ENCODE measurements at regions not wholly inside any gene's neighbourhood (a gene's known extent, or its start where the extent isn't known, plus 50 kb on each side); places are given as distances from the start of the nearest gene placed in this dataset.

DNA sequence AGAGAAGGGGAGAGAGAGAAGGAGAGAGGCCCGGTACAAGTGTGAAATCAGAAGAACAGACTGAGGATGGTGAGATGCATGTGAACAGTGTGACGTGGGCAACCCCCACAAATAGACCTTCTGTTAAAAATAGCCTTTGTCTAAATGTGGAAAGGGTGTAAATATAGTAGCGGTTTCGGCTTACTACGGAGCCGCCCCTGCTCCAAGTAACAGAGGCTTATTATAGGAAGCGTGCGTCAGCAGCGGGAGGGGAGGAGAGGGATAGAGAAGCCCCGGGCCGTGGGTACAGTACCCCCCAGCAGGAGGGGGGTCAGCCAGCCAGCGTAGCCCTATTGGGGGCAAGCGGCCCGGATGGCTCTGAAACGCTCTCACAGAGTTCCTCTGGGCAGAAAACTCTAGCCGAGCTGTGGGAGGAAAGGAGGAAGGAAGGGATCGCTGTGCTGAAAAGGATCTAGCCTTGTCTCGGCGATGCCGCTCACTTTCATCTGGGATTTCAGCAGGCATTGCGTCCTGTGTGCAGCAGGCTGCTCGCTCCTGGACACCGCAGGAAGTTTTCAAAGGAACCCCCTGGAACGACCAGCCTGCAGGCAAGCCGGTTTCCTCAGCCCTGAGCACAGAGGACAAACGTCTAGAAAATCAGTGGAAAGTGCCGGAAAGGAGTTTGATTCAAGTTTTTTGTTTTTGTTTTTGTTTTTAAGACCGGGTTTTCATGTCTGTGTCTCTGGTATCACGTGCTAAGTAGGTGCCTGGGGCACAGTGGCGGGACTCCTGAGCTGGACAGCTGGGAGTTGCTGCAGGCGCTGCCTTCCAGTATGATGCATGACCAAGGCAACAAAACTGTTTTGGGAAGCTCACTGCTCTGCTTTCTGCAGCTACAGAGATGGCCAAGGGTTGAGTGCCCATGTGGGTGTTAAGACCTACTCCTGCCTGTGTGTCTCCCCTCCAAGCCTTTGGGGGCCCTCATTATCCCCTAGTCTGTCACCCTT is 146.6 kb downstream of the SEC61B start:
- no peak for TF ChIP-seq CTCF (IDR thresholded peaks at IDR 0.05)
- H4K20me1 ChIP-seq (ENCODE audit: insufficient read depth, low read length) = no peaks in the 10 kb centered on the region
- H3K4me3 ChIP-seq (replicated peaks in 1 of 3; ENCODE audit: low read depth in 2 of 3, low read length in 3 of 3) = peak overlapping the region; percentile 21 to 62 (median 26)
- peak overlapping the region; percentile 61 for H3K9ac ChIP-seq (ENCODE audit: insufficient read depth, low read length, poor library complexity, severe bottlenecking)
- H3K27ac ChIP-seq (ENCODE audit: low read depth in 1 of 2, low read length in 2 of 2) = no peak overlapping the region
- H3K79me2 ChIP-seq (ENCODE audit: insufficient read depth, low read length) = no peaks in the 10 kb centered on the region
- WGBS (ENCODE audit: insufficient coverage) = 7% methylated on average over 28 of the region's 31 CpGs
- no peaks in the 10 kb centered on the region for H3K9me3 ChIP-seq (replicated peaks in 1 of 2; ENCODE audit: control insufficient read depth in 1 of 2, insufficient read depth in 1 of 2, low read length in 2 of 2)
- H3K36me3 ChIP-seq (replicated peaks in 1 of 2; ENCODE audit: control insufficient read depth in 1 of 2, insufficient read depth in 2 of 2, low read length in 2 of 2) = no peaks in the 10 kb centered on the region
- H3K4me1 Mint-ChIP-seq = peaks cover 17% of the 10 kb centered on the region
- intact Hi-C loops (cut with micrococcal nuclease) = no loop called here
- DNase-seq = peak; percentile 15 to 25 (median 24)
- H3K27me3 ChIP-seq (ENCODE audit: control insufficient read depth in 2 of 2, insufficient read depth in 2 of 2, low read length in 2 of 2) = peaks cover 0 to 5% of the 10 kb centered on the region in 2 donors
- peaks cover 6 to 12% of the 10 kb centered on the region in 2 donors for H3K4me1 ChIP-seq (ENCODE audit: control insufficient read depth in 1 of 2, insufficient read depth in 2 of 2, low read length in 2 of 2)
- peaks cover 0 to 1% (median 0%) of the 10 kb centered on the region in 7 donors for H3K9me3 Mint-ChIP-seq
- H3K36me3 Mint-ChIP-seq = no peaks in the 10 kb centered on the region
- H3K4me3 Mint-ChIP-seq = peak overlapping the region; percentile 74 to 94
- peak overlapping the region in 1 of 7 donors; percentile 69 for H3K27ac Mint-ChIP-seq
- H2AFZ ChIP-seq (ENCODE audit: insufficient read depth, low read depth, low read length, poor library complexity, severe bottlenecking) = peak overlapping the region; percentile 71
- H3K27me3 Mint-ChIP-seq (ENCODE audit: low read depth in 3 of 3) = peaks cover 11 to 22% (median 16%) of the 10 kb centered on the region in 3 donors
- H3K4me2 ChIP-seq (replicated peaks; ENCODE audit: extremely low read depth, low read length, poor library complexity, severe bottlenecking) = peak overlapping the region; percentile 73

- Histone ChIP-seq H3K9me3 (replicated peaks in 1 of 2; ENCODE audit: control insufficient read depth in 1 of 2, insufficient read depth in 1 of 2, low read length in 2 of 2) (no peaks in the 10 kb centered on the region), H3K9ac (ENCODE audit: insufficient read depth, low read length, poor library complexity, severe bottlenecking) (no peak overlapping the region), H3K79me2 (ENCODE audit: insufficient read depth, low read length) (no peaks in the 10 kb centered on the region), H4K20me1 (ENCODE audit: insufficient read depth, low read length) (no peaks in the 10 kb centered on the region), H3K27me3 (ENCODE audit: control insufficient read depth in 2 of 2, insufficient read depth in 2 of 2, low read length in 2 of 2) (peaks cover 0 to 5% of the 10 kb centered on the region in 2 donors), H3K4me1 (ENCODE audit: control insufficient read depth in 1 of 2, insufficient read depth in 2 of 2, low read length in 2 of 2) (peaks cover 6 to 12% of the 10 kb centered on the region in 2 donors), H3K36me3 (replicated peaks in 1 of 2; ENCODE audit: control insufficient read depth in 1 of 2, insufficient read depth in 2 of 2, low read length in 2 of 2) (no peaks in the 10 kb centered on the region), H3K27ac (ENCODE audit: low read depth in 1 of 2, low read length in 2 of 2) (no peak overlapping the region), H2AFZ (ENCODE audit: insufficient read depth, low read depth, low read length, poor library complexity, severe bottlenecking) (no peak overlapping the region), H3K4me2 (replicated peaks; ENCODE audit: extremely low read depth, low read length, poor library complexity, severe bottlenecking) (no peak overlapping the region), H3K4me3 (replicated peaks in 1 of 3; ENCODE audit: low read depth in 2 of 3, low read length in 3 of 3) (no peak overlapping the region)
- H3K27ac Mint-ChIP-seq = no peak overlapping the region
- no peaks in the 10 kb centered on the region for H3K36me3 Mint-ChIP-seq
- peaks cover 11 to 22% (median 16%) of the 10 kb centered on the region in 3 donors for H3K27me3 Mint-ChIP-seq (ENCODE audit: low read depth in 3 of 3)
- DNase-seq = no peak
- TF ChIP-seq CTCF (IDR thresholded peaks at IDR 0.05) = no peak
- intact Hi-C loops (cut with micrococcal nuclease) = no loop called here
- WGBS (ENCODE audit: insufficient coverage) = 96% methylated on average over 9 of the region's 9 CpGs
- peak overlapping the region; percentile 28 to 94 for H3K4me3 Mint-ChIP-seq
- peaks cover 17% of the 10 kb centered on the region for H3K4me1 Mint-ChIP-seq
- peaks cover 0 to 1% (median 0%) of the 10 kb centered on the region in 7 donors for H3K9me3 Mint-ChIP-seq
Measured at GRCh38 chr9:99369327-99369722, 147.2 kb downstream of the SEC61B start.

Data from CD14-positive monocyte (primary cell).